ENCODE measurements at regions not wholly inside any gene's neighbourhood (a gene's known extent, or its start where the extent isn't known, plus 50 kb on each side); places are given as distances from the start of the nearest gene placed in this dataset.

DNA sequence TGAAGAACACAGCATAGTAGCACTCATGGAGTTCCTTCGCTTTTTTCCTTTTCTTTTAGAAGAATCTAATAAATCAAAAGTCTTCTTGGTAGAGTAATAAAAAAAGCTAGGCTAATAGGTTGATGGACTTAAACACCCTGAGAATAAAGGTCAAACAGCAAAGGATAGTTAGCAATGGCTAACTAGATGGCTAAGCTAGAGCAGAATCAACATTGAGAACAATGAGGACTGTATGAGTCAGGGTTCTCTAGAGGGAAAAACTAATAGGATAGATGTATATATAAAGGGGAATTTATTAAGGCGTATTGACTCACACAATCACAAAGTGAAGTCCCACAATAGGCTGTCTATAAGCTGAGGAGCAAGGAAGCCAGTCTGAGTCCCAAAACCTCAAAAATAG, 550.9 kb downstream of the GLUD2 start:
- no CpG with 5 or more reads among the region's 2 CpGs for WGBS (ENCODE audit: insufficient coverage)
- no peak for DNase-seq
- Histone ChIP-seq H4K20me1 (ENCODE audit: insufficient read depth, low read length) (no peaks in the 10 kb centered on the region), H3K79me2 (ENCODE audit: insufficient read depth, low read length) (no peaks in the 10 kb centered on the region), H3K9me3 (replicated peaks in 1 of 2; ENCODE audit: control insufficient read depth in 1 of 2, insufficient read depth in 1 of 2, low read length in 2 of 2) (no peaks in the 10 kb centered on the region), H3K36me3 (replicated peaks in 1 of 2; ENCODE audit: control insufficient read depth in 1 of 2, insufficient read depth in 2 of 2, low read length in 2 of 2) (no peaks in the 10 kb centered on the region), H3K4me3 (replicated peaks in 1 of 3; ENCODE audit: low read depth in 2 of 3, low read length in 3 of 3) (no peak overlapping the region), H2AFZ (ENCODE audit: insufficient read depth, low read depth, low read length, poor library complexity, severe bottlenecking) (no peak overlapping the region), H3K9ac (ENCODE audit: insufficient read depth, low read length, poor library complexity, severe bottlenecking) (no peak overlapping the region), H3K27ac (ENCODE audit: low read depth in 1 of 2, low read length in 2 of 2) (no peak overlapping the region), H3K27me3 (ENCODE audit: control insufficient read depth in 2 of 2, insufficient read depth in 2 of 2, low read length in 2 of 2) (no peaks in the 10 kb centered on the region), H3K4me2 (replicated peaks; ENCODE audit: extremely low read depth, low read length, poor library complexity, severe bottlenecking) (no peak overlapping the region), H3K4me1 (ENCODE audit: control insufficient read depth in 1 of 2, insufficient read depth in 2 of 2, low read length in 2 of 2) (no peaks in the 10 kb centered on the region)
- Mint-ChIP-seq H3K27ac (no peak overlapping the region), H3K4me3 (no peak overlapping the region), H3K9me3 (peaks cover 0 to 3% (median 0%) of the 10 kb centered on the region in 7 donors), H3K36me3 (no peaks in the 10 kb centered on the region), H3K4me1 (no peaks in the 10 kb centered on the region), H3K27me3 (ENCODE audit: low read depth in 3 of 3) (peaks cover 0 to 1% (median 1%) of the 10 kb centered on the region in 3 donors)
- TF ChIP-seq, protein P1, sequence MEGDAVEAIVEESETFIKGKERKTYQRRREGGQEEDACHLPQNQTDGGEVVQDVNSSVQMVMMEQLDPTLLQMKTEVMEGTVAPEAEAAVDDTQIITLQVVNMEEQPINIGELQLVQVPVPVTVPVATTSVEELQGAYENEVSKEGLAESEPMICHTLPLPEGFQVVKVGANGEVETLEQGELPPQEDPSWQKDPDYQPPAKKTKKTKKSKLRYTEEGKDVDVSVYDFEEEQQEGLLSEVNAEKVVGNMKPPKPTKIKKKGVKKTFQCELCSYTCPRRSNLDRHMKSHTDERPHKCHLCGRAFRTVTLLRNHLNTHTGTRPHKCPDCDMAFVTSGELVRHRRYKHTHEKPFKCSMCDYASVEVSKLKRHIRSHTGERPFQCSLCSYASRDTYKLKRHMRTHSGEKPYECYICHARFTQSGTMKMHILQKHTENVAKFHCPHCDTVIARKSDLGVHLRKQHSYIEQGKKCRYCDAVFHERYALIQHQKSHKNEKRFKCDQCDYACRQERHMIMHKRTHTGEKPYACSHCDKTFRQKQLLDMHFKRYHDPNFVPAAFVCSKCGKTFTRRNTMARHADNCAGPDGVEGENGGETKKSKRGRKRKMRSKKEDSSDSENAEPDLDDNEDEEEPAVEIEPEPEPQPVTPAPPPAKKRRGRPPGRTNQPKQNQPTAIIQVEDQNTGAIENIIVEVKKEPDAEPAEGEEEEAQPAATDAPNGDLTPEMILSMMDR (IDR thresholded peaks at IDR 0.05): no peak
- intact Hi-C loops (cut with micrococcal nuclease): no loop called here

GRCh38 chrX:121635141-121635540, 587.7 kb downstream of the GLUD2 start:
- H3K9ac ChIP-seq (ENCODE audit: insufficient read depth, low read length, poor library complexity, severe bottlenecking): no peak overlapping the region
- H3K79me2 ChIP-seq (ENCODE audit: insufficient read depth, low read length): no peaks in the 10 kb centered on the region
- Mint-ChIP-seq H3K27ac (no peak overlapping the region), H3K36me3 (no peaks in the 10 kb centered on the region), H3K27me3 (ENCODE audit: low read depth in 3 of 3) (peaks cover 0 to 2% (median 0%) of the 10 kb centered on the region in 3 donors), H3K9me3 (peaks cover 0 to 8% (median 4%) of the 10 kb centered on the region in 7 donors), H3K4me3 (no peak overlapping the region), H3K4me1 (no peaks in the 10 kb centered on the region)
- H2AFZ ChIP-seq (ENCODE audit: insufficient read depth, low read depth, low read length, poor library complexity, severe bottlenecking): no peak overlapping the region
- no peaks in the 10 kb centered on the region for H4K20me1 ChIP-seq (ENCODE audit: insufficient read depth, low read length)
- TF ChIP-seq, protein P1 (IDR thresholded peaks at IDR 0.05): no peak
- H3K27ac ChIP-seq (ENCODE audit: low read depth in 1 of 2, low read length in 2 of 2): no peak overlapping the region
- no peaks in the 10 kb centered on the region for H3K4me1 ChIP-seq (ENCODE audit: control insufficient read depth in 1 of 2, insufficient read depth in 2 of 2, low read length in 2 of 2)
- no peaks in the 10 kb centered on the region for H3K9me3 ChIP-seq (replicated peaks in 1 of 2; ENCODE audit: control insufficient read depth in 1 of 2, insufficient read depth in 1 of 2, low read length in 2 of 2)
- no CpG with 5 or more reads among the region's 2 CpGs for WGBS (ENCODE audit: insufficient coverage)
- H3K4me3 ChIP-seq (replicated peaks in 1 of 3; ENCODE audit: low read depth in 2 of 3, low read length in 3 of 3): no peak overlapping the region
- no peak for DNase-seq
- intact Hi-C loops (cut with micrococcal nuclease): no loop called here
- no peaks in the 10 kb centered on the region for H3K27me3 ChIP-seq (ENCODE audit: control insufficient read depth in 2 of 2, insufficient read depth in 2 of 2, low read length in 2 of 2)
- no peaks in the 10 kb centered on the region for H3K36me3 ChIP-seq (replicated peaks in 1 of 2; ENCODE audit: control insufficient read depth in 1 of 2, insufficient read depth in 2 of 2, low read length in 2 of 2)
- H3K4me2 ChIP-seq (replicated peaks; ENCODE audit: extremely low read depth, low read length, poor library complexity, severe bottlenecking): no peak overlapping the region

All from CD14-positive monocyte (primary cell).